ENCODE measurements at regions not wholly inside any gene's neighbourhood (a gene's known extent, or its start where the extent isn't known, plus 50 kb on each side); places are given as distances from the start of the nearest gene placed in this dataset.

DNA sequence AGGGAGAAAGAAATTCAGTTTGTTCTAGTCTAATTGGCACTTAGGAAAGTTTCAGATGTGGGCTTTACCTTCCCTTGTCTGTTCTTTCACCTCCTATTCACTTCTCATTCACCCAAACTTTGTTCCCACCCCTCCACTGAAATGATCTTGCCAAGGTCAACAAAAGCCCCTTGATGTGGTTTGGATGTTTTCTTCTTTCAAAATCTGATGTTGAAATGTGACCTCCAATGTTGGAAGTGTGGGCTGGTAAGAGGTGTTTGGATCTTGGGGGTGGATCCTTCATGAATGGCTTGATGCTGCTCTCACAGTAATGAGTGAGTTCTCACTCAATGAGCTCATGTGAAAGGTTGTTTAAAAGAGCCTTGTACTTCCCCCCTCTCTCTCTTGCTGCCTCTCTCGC lies 379.3 kb downstream of the HHIPL2 start:
- no peak overlapping the region for H3K27ac ChIP-seq (ENCODE audit: low read depth, low read length)
- no peaks in the 10 kb centered on the region for H3K79me2 ChIP-seq (ENCODE audit: insufficient read depth, low read length)
- POLR2A ChIA-PET, result no interaction called here
- CTCF ChIA-PET, result no interaction called here
- BruUV-seq (replicated peaks), result no TSS peak
- no peaks in the 10 kb centered on the region for H3K9me2 ChIP-seq (ENCODE audit: insufficient read depth)
- no peaks in the 10 kb centered on the region for H3K36me3 ChIP-seq (ENCODE audit: control insufficient read depth in 1 of 2, insufficient read depth in 2 of 2, low read length in 2 of 2)
- no peak overlapping the region for H2AFZ ChIP-seq (ENCODE audit: low read depth, low read length, poor library complexity, severe bottlenecking)
- RAD21 ChIA-PET (ENCODE audit: low non-redundant PET in 1 of 2, low total read pairs in 2 of 2, uncharacterized antibody in 2 of 2, unreplicated experiment in 2 of 2), result no interaction called here
- intact Hi-C loops (cut with micrococcal nuclease), result loop anchor here (10.0 kb wide), 1 partner anchor 1294 kb away; the partner anchor contains the start of gene HLX
- 0 out of 4 replicates have a peak, but pooled peaks cover 0 to 3% of the 10 kb centered on the region in 2 experiments for H3K4me1 ChIP-seq (ENCODE audit: control insufficient read depth in 1 of 2, insufficient read depth in 2 of 2, low read length in 2 of 2)
- H3K4me2 ChIP-seq (ENCODE audit: low read length), result no peak overlapping the region
- DNase-seq (ENCODE audit: low read depth, low spot score), result no peak
- no peaks in the 10 kb centered on the region for H3K9me3 ChIP-seq (ENCODE audit: control insufficient read depth in 1 of 2, insufficient read depth in 1 of 2, low read depth in 1 of 2, low read length in 2 of 2)
- H3K4me3 ChIP-seq (replicated peaks in 1 of 2; ENCODE audit: low read depth in 1 of 2, low read length in 2 of 2), result no peak overlapping the region
- TF ChIP-seq ELF1 (IDR thresholded peaks at IDR 0.05; ENCODE audit: borderline replicate concordance, low read depth) (no peak), CTCF (IDR thresholded peaks at IDR 0.05 in 2 of 3, conservative IDR thresholded peaks at IDR 0.05 in 1 of 3; ENCODE audit: borderline replicate concordance in 1 of 3, insufficient read depth in 1 of 3, low read depth in 2 of 3, low read length in 2 of 3) (no peak), EZH2phosphoT487 (IDR thresholded peaks at IDR 0.05; ENCODE audit: borderline replicate concordance) (no peak)
- TF ChIP-seq, protein P1, sequence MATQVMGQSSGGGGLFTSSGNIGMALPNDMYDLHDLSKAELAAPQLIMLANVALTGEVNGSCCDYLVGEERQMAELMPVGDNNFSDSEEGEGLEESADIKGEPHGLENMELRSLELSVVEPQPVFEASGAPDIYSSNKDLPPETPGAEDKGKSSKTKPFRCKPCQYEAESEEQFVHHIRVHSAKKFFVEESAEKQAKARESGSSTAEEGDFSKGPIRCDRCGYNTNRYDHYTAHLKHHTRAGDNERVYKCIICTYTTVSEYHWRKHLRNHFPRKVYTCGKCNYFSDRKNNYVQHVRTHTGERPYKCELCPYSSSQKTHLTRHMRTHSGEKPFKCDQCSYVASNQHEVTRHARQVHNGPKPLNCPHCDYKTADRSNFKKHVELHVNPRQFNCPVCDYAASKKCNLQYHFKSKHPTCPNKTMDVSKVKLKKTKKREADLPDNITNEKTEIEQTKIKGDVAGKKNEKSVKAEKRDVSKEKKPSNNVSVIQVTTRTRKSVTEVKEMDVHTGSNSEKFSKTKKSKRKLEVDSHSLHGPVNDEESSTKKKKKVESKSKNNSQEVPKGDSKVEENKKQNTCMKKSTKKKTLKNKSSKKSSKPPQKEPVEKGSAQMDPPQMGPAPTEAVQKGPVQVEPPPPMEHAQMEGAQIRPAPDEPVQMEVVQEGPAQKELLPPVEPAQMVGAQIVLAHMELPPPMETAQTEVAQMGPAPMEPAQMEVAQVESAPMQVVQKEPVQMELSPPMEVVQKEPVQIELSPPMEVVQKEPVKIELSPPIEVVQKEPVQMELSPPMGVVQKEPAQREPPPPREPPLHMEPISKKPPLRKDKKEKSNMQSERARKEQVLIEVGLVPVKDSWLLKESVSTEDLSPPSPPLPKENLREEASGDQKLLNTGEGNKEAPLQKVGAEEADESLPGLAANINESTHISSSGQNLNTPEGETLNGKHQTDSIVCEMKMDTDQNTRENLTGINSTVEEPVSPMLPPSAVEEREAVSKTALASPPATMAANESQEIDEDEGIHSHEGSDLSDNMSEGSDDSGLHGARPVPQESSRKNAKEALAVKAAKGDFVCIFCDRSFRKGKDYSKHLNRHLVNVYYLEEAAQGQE (IDR thresholded peaks at IDR 0.05; ENCODE audit: low read depth), result no peak
- no peaks in the 10 kb centered on the region for H3K27me3 ChIP-seq (ENCODE audit: insufficient read depth, low read length)
- no peak for ATAC-seq
- no peak overlapping the region for H3K9ac ChIP-seq (ENCODE audit: low read length)
- no peaks in the 10 kb centered on the region for H4K20me1 ChIP-seq (ENCODE audit: insufficient read depth)

Measured in HCT116 (cell line).